DND-41 (cell line): ENCODE measurements at regions not wholly inside any gene's neighbourhood (a gene's known extent, or its start where the extent isn't known, plus 50 kb on each side); places are given as distances from the start of the nearest gene placed in this dataset.

Source experiments
- ATAC-seq: fragments of 200-7000 bp; cut with Tn5 transposase; 3 replicates; pipeline ENCODE4 v1.9.1; 2021; ENCODE audit warnings: low read depth; ENCODE audit not compliant: insufficient read depth
- DNase-seq: peaks from one replicate; pipeline ENCODE4 v3.0.0-alpha.2; 2020
- H2AFZ ChIP-seq: 2 replicates; pipeline ENCODE4 v1.6.0; 2012; ENCODE audit warnings: low read depth, low read length
- H3K27ac ChIP-seq: 2 replicates; pipeline ENCODE4 v1.5.1; 2012; ENCODE audit warnings: low read length, inconsistent platforms
- H3K27me3 ChIP-seq: fragments of 200-600 bp; sonication (generic); 2 replicates; pipeline ENCODE4 v1.6.0; 2012; ENCODE audit warnings: low read length, mild to moderate bottlenecking, inconsistent platforms; ENCODE audit not compliant: insufficient read depth, poor library complexity
- H3K36me3 ChIP-seq: 2 replicates; pipeline ENCODE4 v1.5.1; 2012; ENCODE audit warnings: low read length, inconsistent platforms; ENCODE audit not compliant: insufficient read depth
- H3K4me1 ChIP-seq: 2 replicates; pipeline ENCODE4 v1.5.1; 2012; ENCODE audit warnings: mild to moderate bottlenecking, low read length; ENCODE audit not compliant: insufficient read depth
- H3K4me2 ChIP-seq: 2 replicates; pipeline ENCODE4 v1.6.0; 2012; ENCODE audit warnings: mild to moderate bottlenecking, moderate library complexity, low read length, inconsistent platforms; ENCODE audit not compliant: insufficient read depth
- H3K4me3 ChIP-seq, 2 experiments: fragments of 200-600 bp in 1 of 2; shearing (Covaris generic) in 1 of 2; 2 replicates each; pipeline ENCODE4 v1.5.1; 2012 to 2016; ENCODE audit warnings: inconsistent platforms in 2 of 2, low read length in 2 of 2, mild to moderate bottlenecking in 2 of 2, low read depth in 1 of 2, moderate library complexity in 1 of 2
- H3K79me2 ChIP-seq: 2 replicates; pipeline ENCODE4 v1.6.0; 2012; ENCODE audit warnings: low read length, inconsistent platforms; ENCODE audit not compliant: insufficient read depth
- H3K9ac ChIP-seq: 2 replicates; pipeline ENCODE4 v1.6.0; 2012; ENCODE audit warnings: low read depth, mild to moderate bottlenecking, inconsistent platforms, low read length, moderate library complexity
- H3K9me3 ChIP-seq: 2 replicates; pipeline ENCODE4 v1.5.1; 2012; ENCODE audit warnings: low read length, moderate library complexity, mild to moderate bottlenecking, inconsistent platforms; ENCODE audit not compliant: insufficient read depth, severe bottlenecking
- H4K20me1 ChIP-seq: 2 replicates; pipeline ENCODE4 v1.6.0; 2012; ENCODE audit warnings: low read length; ENCODE audit not compliant: insufficient read depth
- EZH2 ChIP-seq: IDR thresholded peaks from 3 replicates; pipeline ENCODE4 v1.6.1; 2012; ENCODE audit warnings: borderline replicate concordance, low read depth, mild to moderate bottlenecking, moderate library complexity, low read length, inconsistent platforms; ENCODE audit not compliant: severe bottlenecking
- TF ChIP-seq, protein P1 (sequence below): IDR thresholded peaks from 2 replicates; pipeline ENCODE4 v1.5.1; 2012; ENCODE audit warnings: borderline replicate concordance, low read length, moderate library complexity, mild to moderate bottlenecking; ENCODE audit not compliant: poor library complexity, severe bottlenecking; ENCODE audit errors: extremely low read depth

DNA sequence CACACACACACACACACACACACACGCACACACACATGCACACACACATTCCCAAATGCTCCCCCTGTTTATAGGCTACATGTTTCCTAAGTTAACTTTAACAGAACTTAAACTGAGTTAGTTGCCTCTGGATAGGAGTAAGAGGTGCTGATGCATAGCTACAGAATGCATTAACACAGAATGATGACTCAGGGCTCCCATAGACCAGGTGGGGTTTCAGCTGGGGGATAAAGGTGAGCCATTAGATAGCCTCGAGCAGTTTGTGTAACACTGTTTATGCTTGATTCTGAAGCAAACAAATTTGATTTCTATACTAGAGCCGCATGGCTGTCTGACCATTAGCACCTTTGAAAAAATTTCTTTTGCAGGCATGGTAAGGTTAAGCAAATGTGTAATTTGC is 741.0 kb downstream of the PLCL1 start:
- DNase-seq, result no peak
- no peak for ATAC-seq
- Histone ChIP-seq H3K79me2 (no peaks in the 10 kb centered on the region), H3K9me3 (no peaks in the 10 kb centered on the region), H3K9ac (no peak overlapping the region), H3K4me1 (no peaks in the 10 kb centered on the region), H3K4me2 (no peak overlapping the region), H3K4me3 (no peak overlapping the region), H3K27me3 (peaks cover 2% of the 10 kb centered on the region), H4K20me1 (no peaks in the 10 kb centered on the region), H3K27ac (no peak overlapping the region), H3K36me3 (no peaks in the 10 kb centered on the region), H2AFZ (no peak overlapping the region)
- TF ChIP-seq EZH2, result no peak
- TF ChIP-seq, protein P1, sequence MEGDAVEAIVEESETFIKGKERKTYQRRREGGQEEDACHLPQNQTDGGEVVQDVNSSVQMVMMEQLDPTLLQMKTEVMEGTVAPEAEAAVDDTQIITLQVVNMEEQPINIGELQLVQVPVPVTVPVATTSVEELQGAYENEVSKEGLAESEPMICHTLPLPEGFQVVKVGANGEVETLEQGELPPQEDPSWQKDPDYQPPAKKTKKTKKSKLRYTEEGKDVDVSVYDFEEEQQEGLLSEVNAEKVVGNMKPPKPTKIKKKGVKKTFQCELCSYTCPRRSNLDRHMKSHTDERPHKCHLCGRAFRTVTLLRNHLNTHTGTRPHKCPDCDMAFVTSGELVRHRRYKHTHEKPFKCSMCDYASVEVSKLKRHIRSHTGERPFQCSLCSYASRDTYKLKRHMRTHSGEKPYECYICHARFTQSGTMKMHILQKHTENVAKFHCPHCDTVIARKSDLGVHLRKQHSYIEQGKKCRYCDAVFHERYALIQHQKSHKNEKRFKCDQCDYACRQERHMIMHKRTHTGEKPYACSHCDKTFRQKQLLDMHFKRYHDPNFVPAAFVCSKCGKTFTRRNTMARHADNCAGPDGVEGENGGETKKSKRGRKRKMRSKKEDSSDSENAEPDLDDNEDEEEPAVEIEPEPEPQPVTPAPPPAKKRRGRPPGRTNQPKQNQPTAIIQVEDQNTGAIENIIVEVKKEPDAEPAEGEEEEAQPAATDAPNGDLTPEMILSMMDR, result no peak

GRCh38 chr2:198544461-198544860 is 740.1 kb downstream of the PLCL1 start:
- no peaks in the 10 kb centered on the region for H3K36me3 ChIP-seq
- H3K27me3 ChIP-seq, result peaks cover 2% of the 10 kb centered on the region
- no peaks in the 10 kb centered on the region for H4K20me1 ChIP-seq
- H3K9ac ChIP-seq, result no peak overlapping the region
- no peaks in the 10 kb centered on the region for H3K79me2 ChIP-seq
- DNase-seq (no peak), ATAC-seq (no peak)
- H3K27ac ChIP-seq, result no peak overlapping the region
- no peak overlapping the region for H2AFZ ChIP-seq
- H3K4me2 ChIP-seq, result no peak overlapping the region
- no peak for TF ChIP-seq EZH2
- TF ChIP-seq, protein P1, result no peak
- no peak overlapping the region for H3K4me3 ChIP-seq
- no peaks in the 10 kb centered on the region for H3K9me3 ChIP-seq
- H3K4me1 ChIP-seq, result no peaks in the 10 kb centered on the region

DNA sequence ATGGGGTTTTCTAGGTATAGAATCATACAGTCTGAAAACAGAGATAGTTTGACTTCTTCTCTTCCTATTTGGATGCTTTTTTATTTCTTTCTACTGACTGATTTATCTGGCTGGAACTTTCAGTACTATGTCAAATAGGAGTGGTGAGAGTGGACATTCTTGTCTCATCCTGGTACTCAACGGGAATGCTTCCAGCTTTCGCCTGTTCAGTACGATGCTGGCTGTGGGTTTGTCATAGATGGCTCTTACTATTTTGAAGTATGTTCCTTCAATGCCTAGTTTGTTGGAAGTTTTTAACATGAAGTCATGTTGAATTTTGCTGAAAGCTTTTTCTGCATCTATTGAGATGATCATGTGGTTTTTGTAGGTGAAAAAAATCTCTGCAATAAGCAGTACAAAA is 730.4 kb downstream of the PLCL1 start:
- Histone ChIP-seq H3K79me2 (no peaks in the 10 kb centered on the region), H3K9me3 (no peaks in the 10 kb centered on the region), H3K27me3 (no peaks in the 10 kb centered on the region), H2AFZ (no peak overlapping the region), H3K9ac (no peak overlapping the region), H3K4me1 (no peaks in the 10 kb centered on the region), H3K4me3 (no peak overlapping the region), H3K4me2 (no peak overlapping the region), H3K36me3 (no peaks in the 10 kb centered on the region), H3K27ac (no peak overlapping the region), H4K20me1 (no peaks in the 10 kb centered on the region)
- DNase-seq (no peak), ATAC-seq (no peak)
- TF ChIP-seq EZH2, result no peak
- TF ChIP-seq, protein P1, result no peak
